ENCODE measurements at regions not wholly inside any gene's neighbourhood (a gene's known extent, or its start where the extent isn't known, plus 50 kb on each side); places are given as distances from the start of the nearest gene placed in this dataset.

GRCh38 chr18:42137693-42138375 lies 182.8 kb downstream of the PIK3C3 start:
- no peak for DNase-seq

DNA sequence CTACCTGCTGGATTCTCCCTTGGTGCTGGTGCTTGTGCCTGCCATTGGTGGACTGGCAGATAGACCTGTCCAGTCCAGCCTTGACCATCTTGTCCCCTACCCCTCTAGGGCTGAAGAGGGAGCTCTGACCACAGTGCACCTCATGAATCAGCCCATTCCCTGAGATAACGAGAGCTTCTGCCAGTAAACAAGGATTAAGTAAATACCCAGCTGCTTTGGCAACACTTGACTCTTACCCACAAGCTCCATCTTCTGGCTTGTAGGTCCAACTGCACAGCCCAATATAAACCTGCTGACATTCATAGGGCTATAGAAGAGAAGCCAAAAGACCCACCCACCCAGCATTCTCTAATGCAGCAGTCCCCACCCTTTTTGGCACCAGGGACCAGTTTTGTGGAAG lies 186.4 kb downstream of the PIK3C3 start:
- no peak for DNase-seq

- no peak for DNase-seq
Observed at GRCh38 chr18:42155024-42155423, 200.0 kb downstream of the PIK3C3 start.

- no peak for DNase-seq
Observed at GRCh38 chr18:42156281-42156680, 201.2 kb downstream of the PIK3C3 start.

- DNase-seq = no peak
Observed at GRCh38 chr18:42157420-42157819, 202.4 kb downstream of the PIK3C3 start.

DNA sequence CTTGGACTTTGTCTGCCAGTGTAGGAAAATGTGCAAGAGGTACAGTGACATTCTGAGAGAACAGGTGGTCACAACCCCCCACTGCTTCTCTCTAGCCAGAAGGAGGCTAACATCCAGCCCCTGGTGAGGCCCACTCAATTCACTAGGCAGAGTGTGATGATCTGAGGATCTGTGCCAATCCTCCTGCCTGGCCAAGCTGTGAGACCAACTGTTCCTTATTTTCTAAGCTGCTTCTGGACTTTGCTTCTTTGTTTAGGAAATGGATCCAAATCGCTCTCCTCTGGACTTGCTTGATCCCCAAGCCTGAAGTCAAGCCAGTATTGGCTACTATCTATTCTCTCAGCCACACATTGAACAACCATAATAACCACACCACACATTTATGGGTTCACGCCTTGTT lies 202.8 kb downstream of the PIK3C3 start:
- DNase-seq = no peak

- no peak for DNase-seq
Observed at GRCh38 chr18:42159146-42159545, 204.1 kb downstream of the PIK3C3 start.

- DNase-seq = no peak
Observed at GRCh38 chr18:42163321-42163720, 208.3 kb downstream of the PIK3C3 start.

DNA sequence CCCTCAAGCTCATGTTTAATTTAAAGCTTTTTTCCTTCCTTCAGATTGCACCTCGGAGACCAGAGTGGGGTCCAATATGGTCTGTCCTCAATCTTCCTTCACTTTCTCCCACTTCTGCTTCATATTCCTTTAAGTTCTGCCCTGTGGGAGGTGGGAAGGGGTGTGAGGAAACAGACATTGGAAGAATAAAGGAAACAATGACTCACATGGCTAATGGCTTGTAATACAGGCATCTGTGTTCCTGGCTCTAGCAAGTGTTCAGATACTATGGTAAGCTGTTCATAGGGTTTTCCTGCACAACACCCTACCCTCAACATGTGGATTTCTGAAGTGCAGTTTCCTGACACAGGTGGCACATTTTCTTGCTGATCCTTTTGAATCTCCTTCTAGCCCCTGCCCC lies 209.5 kb downstream of the PIK3C3 start:
- DNase-seq = no peak

- no peak for DNase-seq
Observed at GRCh38 chr18:42165922-42166513, 211.0 kb downstream of the PIK3C3 start.

GRCh38 chr18:42168487-42168886 lies 213.5 kb downstream of the PIK3C3 start:
- DNase-seq = no peak

DNA sequence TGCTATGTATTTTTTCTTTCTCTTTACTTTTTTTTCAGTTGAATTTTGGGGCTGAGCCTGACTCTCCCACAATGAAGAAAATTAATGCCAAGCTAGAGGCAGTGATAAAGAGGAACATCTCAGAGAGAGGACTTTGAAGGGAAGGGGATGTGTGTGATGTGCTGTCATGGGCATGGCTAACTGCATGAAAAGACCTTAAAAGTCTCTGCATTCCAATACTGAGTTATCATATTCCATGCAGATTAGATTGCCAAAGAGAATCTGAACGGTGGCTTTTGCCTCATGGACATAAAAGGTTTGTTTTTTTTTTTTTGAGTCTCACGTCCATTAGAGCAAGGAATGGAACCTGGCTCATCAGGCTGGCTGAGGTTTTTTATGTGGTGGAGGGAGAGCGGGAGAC lies 213.9 kb downstream of the PIK3C3 start:
- DNase-seq = no peak

GRCh38 chr18:42174909-42175308 lies 219.9 kb downstream of the PIK3C3 start:
- DNase-seq = no peak

DNA sequence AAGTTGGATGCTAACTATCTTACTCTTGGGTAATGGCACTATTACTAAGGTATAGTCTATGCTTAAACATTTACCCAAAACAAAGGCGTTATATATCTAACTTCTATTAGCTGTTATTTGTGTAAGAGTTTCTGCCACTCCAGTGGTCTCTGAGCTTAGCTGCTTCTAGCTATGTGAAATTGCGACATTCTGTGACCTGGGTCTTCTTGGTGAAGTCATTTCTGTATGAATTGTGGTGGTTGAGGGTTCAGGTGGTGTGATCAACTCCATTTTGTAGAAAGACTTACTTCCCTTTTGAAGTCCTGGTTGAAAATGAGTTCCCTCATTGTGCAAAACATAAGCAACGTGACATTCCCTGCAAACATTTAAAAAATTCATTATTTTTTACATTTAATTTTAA lies 221.6 kb downstream of the PIK3C3 start:
- no peak for DNase-seq

DNA sequence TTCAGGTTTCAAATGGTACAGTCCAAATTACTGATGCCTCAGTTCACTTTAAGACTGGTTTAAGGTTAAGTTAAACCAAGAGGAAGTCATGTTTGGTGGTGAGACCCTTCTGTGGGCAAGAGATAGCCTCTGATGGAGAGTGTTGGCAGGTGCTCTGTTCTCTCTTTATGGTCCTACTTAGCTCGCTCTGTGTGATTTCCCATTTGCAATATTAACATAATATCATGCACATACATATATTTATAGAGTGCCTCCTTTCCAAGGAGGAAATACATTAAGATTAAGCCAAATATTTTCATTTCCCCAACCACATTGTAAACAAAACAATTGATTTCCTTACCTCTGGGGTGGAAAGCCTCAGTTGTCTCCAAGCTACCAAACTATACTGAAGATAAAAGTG lies 222.4 kb downstream of the PIK3C3 start:
- no peak for DNase-seq

DNA sequence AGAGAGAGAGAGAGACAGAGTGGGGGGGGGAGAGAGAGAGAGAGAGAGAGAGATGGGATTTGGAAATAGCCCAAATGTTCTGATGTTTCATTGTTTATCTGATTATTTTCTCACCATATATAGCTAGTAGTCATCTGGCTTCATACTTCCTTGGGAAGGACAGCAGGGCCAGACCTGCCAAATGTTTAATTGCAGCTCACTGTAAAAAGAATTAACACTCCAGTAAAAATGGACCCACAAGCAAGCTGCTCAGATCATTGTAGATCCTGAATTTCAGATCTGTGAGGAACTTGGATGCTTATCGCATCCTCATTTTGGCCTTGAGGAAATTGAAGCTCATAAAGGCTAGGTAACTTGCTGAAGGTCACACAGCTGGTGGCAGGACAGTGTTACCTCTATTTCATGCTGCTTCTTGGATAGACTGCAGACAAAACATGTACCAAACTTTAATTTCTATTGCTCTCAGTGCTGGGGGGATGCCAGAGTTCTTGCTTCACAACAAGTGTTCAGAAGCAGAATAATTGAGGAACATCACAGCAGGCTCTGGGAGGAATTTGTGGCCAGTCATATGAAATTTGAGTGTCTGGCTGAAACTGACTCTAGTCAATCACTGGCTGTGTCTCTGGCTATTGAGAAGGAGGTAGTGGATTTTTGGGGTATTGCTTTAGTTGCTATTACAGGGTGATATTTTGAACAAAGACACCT lies 223.5 kb downstream of the PIK3C3 start:
- no peak for DNase-seq

- no peak for DNase-seq
Observed at GRCh38 chr18:42179542-42180121, 224.6 kb downstream of the PIK3C3 start.

- DNase-seq = no peak
Observed at GRCh38 chr18:42181474-42181873, 226.4 kb downstream of the PIK3C3 start.

GRCh38 chr18:42182728-42183700 lies 228.0 kb downstream of the PIK3C3 start:
- DNase-seq = no peak

GRCh38 chr18:42183746-42184145 lies 228.7 kb downstream of the PIK3C3 start:
- no peak for DNase-seq

- DNase-seq = no peak
Observed at GRCh38 chr18:42184685-42185477, 229.8 kb downstream of the PIK3C3 start.

DNA sequence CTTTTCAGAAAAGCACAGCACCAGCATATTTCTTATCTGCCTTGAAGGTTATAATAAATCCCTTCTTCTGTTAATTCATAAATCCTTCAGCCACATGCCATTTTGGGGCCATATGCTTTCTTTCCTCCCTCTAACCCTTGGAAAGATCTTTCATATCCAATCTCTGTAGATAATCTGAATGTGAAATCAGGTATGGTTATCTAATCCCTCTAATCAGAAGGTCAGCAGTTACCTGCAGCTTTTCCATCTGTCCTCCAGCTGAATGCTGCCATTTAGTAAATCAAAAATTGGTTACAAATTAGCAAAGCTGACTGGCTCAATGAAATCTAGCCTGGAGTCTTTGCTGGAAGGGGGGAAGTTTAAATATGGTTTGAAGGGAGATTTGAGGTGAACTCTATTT lies 230.5 kb downstream of the PIK3C3 start:
- DNase-seq = no peak

All from activated CD4-positive, alpha-beta T cell treated with anti-CD3 and anti-CD28 coated beads, Interleukin-10, Interleukin-2, amounts not matched to agents 100 ng/mL and 50 ng/mL, durations not matched to agents 16 hours and 8 hours (primary cell).